NCI-H1092 (cell line): ENCODE measurements at regions not wholly inside any gene's neighbourhood (a gene's known extent, or its start where the extent isn't known, plus 50 kb on each side); places are given as distances from the start of the nearest gene placed in this dataset.

Experiments used
- DNase-seq: peaks from one replicate; lab custom pipeline; 2025; lab: John Stamatoyannopoulos, UW

DNA sequence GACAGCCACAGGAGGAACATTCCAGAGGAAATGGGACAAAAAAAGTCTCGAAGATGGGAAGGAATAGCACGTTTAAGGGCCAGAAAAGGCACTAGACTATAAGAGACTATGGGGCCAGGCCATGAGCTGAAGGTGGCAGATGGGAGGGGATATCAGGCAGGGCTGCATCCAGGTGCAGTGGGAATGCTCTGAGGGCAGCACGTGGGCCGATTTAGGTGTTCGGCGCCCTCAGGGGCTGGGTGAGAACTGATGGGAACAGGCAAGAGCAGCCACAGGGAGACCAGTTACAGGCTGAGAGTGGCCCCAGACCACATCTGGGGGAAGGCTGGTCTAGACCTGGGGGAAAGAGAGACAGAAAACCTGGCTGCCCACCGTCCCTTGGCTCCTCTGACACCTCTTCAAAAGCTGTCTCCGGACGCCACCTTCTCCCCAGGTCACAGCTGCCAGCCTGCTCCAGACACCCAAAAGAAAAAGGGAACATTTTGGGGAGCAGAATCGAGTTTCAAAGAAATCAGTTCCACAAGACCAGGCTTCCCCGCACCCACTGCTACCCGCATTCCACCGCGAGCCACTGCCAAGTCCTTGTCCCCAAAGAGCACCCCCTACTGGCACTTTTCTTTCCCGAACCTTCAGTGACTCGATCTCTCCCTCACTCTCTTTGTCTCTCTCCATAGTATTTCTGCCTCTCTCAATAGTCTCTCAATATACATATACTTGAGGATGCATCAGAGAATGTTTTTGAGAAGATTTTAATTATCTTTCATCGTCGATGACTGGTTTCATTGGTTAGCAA lies 190.1 kb upstream of the AGAP1 start:
- DNase-seq: no peak

- no peak for DNase-seq
Measured at GRCh38 chr2:235305678-235306077, 188.2 kb upstream of the AGAP1 start.

GRCh38 chr2:235311044-235311443 lies 182.8 kb upstream of the AGAP1 start:
- DNase-seq: no peak

DNA sequence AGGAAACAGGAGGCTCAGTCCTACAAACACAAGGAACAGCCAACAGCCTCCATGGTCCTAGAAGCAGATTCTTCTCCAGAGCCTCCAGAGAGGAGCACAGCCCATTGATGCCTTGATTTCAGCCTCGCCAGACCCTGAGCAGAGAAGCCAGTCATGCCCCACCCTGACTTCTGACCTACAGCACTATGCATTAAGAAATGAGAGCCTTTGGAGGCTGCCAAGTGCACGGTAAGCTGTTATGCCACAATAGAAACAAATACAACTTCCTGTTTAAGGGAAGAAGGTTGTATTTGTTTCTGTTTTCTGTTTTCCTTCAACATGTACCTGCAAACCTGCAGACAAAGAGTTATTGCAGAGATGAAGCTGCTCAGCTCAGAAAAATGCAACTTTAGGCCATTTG lies 181.3 kb upstream of the AGAP1 start:
- no peak for DNase-seq

GRCh38 chr2:235314371-235314930 lies 179.4 kb upstream of the AGAP1 start:
- DNase-seq: peak; percentile 67

- no peak for DNase-seq
Measured at GRCh38 chr2:235319095-235319494, 174.7 kb upstream of the AGAP1 start.

DNA sequence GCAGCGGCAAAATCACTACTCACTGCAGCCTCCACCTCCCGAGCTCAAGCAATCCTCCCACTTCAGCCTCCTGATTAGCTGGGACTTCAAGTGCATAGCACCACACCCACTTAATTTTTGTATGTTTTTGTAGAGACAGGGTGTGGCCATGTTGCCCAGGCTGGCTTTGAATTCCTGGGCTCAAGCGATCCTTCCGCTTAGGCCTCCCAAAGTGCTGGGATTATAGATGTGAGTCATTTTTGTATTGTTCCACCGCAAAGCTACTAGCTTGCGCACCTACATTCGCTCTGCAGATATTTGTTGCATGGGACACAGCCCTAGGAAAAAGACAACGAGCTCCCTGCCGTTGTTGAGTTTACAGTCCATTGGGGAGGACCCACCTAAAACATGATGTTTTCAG lies 173.5 kb upstream of the AGAP1 start:
- no peak for DNase-seq

GRCh38 chr2:235324324-235324723 lies 169.5 kb upstream of the AGAP1 start:
- no peak for DNase-seq

GRCh38 chr2:235325151-235325550 lies 168.7 kb upstream of the AGAP1 start:
- no peak for DNase-seq

DNA sequence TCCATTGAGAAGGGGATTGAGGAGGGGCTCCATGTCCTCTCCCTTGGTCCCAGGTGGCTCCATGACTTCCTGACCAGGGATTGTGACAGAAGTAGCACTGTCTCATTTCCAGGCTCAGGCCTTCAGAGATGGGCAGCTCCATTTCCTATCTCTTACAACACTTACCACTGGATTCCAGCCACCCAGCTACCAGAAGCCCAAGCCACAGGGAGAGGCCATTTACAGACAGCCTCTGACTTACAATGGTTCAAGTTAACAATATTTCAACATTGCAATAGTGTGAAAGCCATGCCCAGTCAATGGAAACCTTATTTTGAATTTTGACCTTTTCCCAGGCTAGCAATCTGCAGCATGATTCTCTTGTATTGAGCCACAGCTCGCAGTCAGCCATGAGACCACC lies 164.9 kb upstream of the AGAP1 start:
- no peak for DNase-seq

DNA sequence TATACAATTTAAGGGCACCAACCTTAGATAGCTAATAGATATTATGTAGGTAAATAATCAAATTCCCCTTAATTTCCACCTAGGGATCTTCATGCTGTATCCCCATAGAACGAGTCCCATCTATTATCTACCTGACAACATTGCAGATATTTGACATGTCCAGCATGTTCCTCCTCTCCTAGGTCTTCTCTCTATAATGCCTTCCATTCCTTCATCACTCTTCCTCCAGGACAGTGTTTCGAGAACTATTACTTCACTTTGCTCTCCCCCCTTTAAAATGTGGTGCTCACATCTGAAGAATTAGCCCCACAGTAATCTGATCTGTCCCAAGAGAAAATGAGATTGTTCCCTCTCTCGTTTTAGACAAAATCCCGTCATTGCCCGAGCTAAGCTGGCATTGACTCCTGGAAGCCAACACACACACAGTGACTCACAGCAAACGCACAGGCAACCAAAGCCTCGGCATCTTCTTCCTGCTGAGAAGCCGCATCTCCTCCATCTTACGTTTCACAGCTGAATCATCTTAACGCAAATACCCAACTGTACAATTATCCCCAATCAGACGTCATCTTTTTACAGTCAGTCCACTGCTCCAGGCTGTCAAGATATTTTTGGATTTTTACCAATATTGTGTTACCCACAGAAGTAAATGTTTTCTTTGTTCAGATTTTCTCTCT lies 162.9 kb upstream of the AGAP1 start:
- DNase-seq: no peak

GRCh38 chr2:235332240-235332890 lies 161.5 kb upstream of the AGAP1 start:
- DNase-seq: no peak

DNA sequence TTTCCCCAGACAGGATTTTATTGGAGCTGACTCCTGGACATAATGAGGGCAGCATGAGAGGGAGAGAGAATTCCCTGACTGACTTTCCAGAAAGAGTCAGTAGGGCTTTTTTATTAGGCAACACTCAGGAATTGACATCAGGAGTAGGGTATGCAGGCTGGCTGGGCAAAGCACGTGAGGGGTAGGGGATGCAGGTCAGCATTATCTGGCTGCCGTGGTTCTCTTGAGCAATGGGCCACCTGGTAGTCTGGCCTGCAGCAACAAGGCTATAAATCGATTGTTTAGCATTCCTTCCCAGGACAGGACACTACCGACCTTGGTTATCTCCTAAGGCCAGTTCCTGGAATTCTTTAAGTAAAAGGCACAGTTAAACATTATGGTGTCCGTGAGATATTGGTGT lies 160.8 kb upstream of the AGAP1 start:
- no peak for DNase-seq

- no peak for DNase-seq
Measured at GRCh38 chr2:235334179-235334578, 159.7 kb upstream of the AGAP1 start.

DNA sequence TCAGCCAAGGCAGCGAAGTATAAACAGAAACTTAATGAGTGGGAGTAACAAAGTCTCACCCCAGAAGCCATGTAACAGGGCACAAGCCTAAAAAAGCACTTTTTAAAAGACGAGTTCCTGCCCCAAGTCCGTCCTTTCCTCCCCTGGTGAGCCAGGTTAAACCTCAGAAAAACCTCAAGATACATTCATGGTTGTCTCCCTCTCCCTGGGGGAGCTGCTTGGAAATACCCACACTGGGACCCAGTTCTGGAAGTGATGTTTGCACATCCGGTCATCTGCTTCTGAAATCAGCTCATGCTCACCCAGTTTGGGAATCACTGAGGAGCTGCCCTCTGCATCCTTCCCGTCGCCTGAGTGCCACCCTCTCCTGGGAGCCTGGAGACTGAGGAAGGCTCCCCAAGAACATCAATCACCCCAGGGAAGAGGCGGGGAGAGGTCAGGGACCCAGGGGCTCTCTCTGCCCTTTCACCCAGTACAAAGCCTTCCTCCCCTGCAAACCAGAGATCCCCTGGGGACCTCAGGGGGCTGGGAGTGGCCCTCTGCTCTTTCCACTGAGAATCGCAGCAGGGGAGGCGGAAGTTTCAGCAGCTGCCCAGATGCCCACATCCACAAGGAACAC lies 150.6 kb upstream of the AGAP1 start:
- DNase-seq: no peak

DNA sequence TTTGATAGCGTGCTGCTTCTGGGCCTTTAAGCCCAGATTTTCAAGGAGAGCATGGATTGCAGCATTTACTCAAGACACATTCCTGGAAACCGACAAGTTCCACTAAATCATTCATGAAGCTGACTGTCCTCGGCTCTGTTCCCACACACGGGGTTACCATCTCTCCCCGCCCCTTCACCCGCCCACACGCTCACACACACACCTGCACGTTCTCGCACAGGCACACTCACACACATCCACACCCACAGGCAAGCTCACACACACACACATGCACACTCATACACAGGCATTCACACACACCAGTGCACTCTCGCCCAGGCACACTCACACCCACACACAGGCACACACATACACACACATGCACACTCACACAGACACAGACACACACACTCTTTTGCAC lies 150.0 kb upstream of the AGAP1 start:
- DNase-seq: no peak

- no peak for DNase-seq
Measured at GRCh38 chr2:235345745-235346144, 148.1 kb upstream of the AGAP1 start.

DNA sequence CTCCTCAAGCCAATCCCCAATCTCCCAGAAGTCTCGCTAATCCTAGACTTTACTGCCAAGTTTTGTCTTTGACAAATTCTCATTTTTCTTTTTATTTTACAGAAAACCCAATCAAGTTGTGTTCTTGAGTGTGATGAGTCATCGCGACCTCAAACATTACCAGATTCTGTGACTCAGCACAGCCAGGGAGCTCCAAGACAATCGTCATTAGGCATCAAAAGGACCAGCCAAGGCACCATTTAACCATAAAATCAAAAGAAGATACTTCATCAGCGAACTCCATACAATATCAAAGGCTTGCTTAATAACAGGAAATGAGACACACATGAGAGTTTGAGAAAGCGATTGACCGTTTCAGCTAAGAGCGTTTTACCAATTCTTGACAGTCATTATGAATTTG lies 146.2 kb upstream of the AGAP1 start:
- no peak for DNase-seq

GRCh38 chr2:235348329-235348728 lies 145.5 kb upstream of the AGAP1 start:
- no peak for DNase-seq

DNA sequence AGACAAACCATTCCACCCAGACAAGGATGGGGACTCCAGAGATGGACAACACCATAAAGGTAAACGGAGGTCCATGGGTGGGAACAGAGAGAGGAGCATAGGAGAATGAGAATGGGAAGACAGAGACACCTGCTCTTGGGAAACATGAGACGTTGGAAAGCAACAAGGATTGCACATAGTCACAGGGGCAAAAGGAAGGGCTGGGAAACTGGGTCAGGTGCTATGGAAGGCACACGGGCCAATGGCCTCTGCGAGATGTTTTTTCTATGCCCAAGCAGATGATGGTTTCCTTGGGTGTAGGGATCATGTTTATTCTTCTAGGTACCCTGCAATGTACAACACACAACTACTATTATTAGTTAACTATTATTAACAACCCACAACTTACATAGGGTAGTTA lies 143.6 kb upstream of the AGAP1 start:
- DNase-seq: no peak

DNA sequence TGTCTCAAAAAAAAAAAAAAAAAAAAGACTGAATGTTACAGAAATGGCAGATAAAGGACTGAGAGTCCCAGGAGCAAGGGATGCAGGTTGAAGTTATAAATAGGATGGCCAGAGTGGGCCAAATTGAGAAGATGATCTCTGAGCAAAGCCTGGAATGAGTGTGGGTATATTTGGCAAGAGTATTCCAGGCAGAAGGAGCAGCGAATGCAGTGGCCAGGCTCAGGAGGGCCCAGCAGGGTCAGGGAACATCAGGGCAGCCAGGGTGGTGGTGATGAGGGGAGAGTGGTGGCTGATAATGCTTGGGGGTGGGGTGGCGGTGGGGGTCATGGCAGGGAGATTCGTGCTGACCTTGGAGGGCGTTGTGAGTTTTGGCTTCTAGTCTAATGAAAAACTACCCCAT lies 141.3 kb upstream of the AGAP1 start:
- no peak for DNase-seq

- no peak for DNase-seq
Measured at GRCh38 chr2:235357881-235358280, 136.0 kb upstream of the AGAP1 start.
